ENCODE measurements at regions not wholly inside any gene's neighbourhood (a gene's known extent, or its start where the extent isn't known, plus 50 kb on each side); places are given as distances from the start of the nearest gene placed in this dataset.

DNA sequence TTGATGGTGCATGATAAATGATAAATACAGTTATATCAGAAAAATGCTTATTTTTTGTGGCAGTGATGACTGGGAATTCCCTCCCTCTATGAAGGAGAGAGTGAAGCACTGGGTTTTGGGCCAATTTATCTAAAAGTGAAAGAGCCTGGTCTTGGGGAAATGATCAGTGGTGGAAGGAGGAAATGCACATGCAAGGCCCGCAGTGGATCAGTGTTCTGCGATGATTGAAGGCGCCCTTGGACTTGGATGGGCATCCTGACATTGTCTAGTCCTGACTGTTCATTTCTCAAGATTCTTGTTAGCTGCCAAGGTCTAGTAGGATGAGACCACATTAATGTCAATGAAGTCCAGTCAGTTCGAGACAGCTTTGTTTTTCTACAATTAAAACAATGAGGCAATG is 272.0 kb upstream of the SLC35B3 start:
- H3K4me3 ChIP-seq (ENCODE audit: insufficient read depth, low read depth, low read length), result no peak overlapping the region
- no peak overlapping the region for H3K18ac ChIP-seq (ENCODE audit: low read depth, low read length)
- no peak overlapping the region for H2BK20ac ChIP-seq (ENCODE audit: low read depth, low read length)
- no peak overlapping the region for H2BK15ac ChIP-seq (ENCODE audit: low read depth, low read length)
- no peak overlapping the region for H2BK120ac ChIP-seq (ENCODE audit: low read depth, low read length)
- intact Hi-C loops (cut with micrococcal nuclease) (no loop called here), in situ Hi-C loops (cut with MboI; ENCODE audit: low sequenced_read_pairs) (no loop called here), dilution Hi-C loops (cut with HindIII; ENCODE audit: low sequenced_read_pairs, unreplicated experiment) (no loop called here)
- H2AK9ac ChIP-seq (replicated peaks; ENCODE audit: low read depth, low read length, poor library complexity), result no peak overlapping the region
- no peaks in the 10 kb centered on the region for H3K79me1 ChIP-seq (ENCODE audit: low read depth in 1 of 2, low read length in 2 of 2)
- no peaks in the 10 kb centered on the region for H3K9me1 ChIP-seq (ENCODE audit: insufficient read depth, low read length)
- no peak overlapping the region for H2AK5ac ChIP-seq (ENCODE audit: low read depth, low read length)
- H3K9ac ChIP-seq (ENCODE audit: low read depth, low read length), result no peak overlapping the region
- DNase-seq, result no peak
- H3K56ac ChIP-seq (ENCODE audit: extremely low read depth, insufficient read depth, low read length), result no peak overlapping the region
- H4K5ac ChIP-seq (ENCODE audit: low read depth, low read length), result no peak overlapping the region
- H3K9me3 ChIP-seq (ENCODE audit: control insufficient read depth, insufficient read depth, low read length), result peaks cover 16% of the 10 kb centered on the region
- H3K4me1 ChIP-seq (ENCODE audit: control insufficient read depth, insufficient read depth, low read length), result no peaks in the 10 kb centered on the region
- no peak overlapping the region for H3K4ac ChIP-seq (ENCODE audit: low read depth, low read length)
- H3K23ac ChIP-seq (ENCODE audit: low read depth, low read length), result no peak overlapping the region
- H3K27me3 ChIP-seq (ENCODE audit: control insufficient read depth, insufficient read depth, low read length), result no peaks in the 10 kb centered on the region
- no peaks in the 10 kb centered on the region for H3K36me3 ChIP-seq (ENCODE audit: control insufficient read depth, insufficient read depth, low read length)
- no peak overlapping the region for H3K14ac ChIP-seq (replicated peaks; ENCODE audit: low read depth, low read length)
- H3K4me2 ChIP-seq (ENCODE audit: low read depth, low read length), result no peak overlapping the region
- H2BK5ac ChIP-seq (ENCODE audit: low read depth, low read length, poor library complexity, severe bottlenecking), result no peak overlapping the region
- no peaks in the 10 kb centered on the region for H4K20me1 ChIP-seq (ENCODE audit: insufficient read depth, low read length)
- WGBS, 2 experiments (ENCODE audit: extremely low coverage in 2 of 2, insufficient read length in 1 of 2), result no CpG with 5 or more reads among the region's 4 CpGs
- BruUV-seq (replicated peaks), result no TSS peak
- ChIA-PET POLR2A (ENCODE audit: unreplicated experiment) (no interaction called here), CTCF (no interaction called here)
- no peak for ATAC-seq (ENCODE audit: low read depth)
- H4K91ac ChIP-seq (ENCODE audit: insufficient read depth, low read depth, low read length), result no peak overlapping the region
- no peak for TF ChIP-seq SMC3 (IDR thresholded peaks at IDR 0.05; ENCODE audit: low read depth, low read length)
- TF ChIP-seq, protein P1, sequence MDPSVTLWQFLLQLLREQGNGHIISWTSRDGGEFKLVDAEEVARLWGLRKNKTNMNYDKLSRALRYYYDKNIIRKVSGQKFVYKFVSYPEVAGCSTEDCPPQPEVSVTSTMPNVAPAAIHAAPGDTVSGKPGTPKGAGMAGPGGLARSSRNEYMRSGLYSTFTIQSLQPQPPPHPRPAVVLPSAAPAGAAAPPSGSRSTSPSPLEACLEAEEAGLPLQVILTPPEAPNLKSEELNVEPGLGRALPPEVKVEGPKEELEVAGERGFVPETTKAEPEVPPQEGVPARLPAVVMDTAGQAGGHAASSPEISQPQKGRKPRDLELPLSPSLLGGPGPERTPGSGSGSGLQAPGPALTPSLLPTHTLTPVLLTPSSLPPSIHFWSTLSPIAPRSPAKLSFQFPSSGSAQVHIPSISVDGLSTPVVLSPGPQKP (IDR thresholded peaks at IDR 0.05; ENCODE audit: borderline replicate concordance, low read depth, low read length), result no peak
- TF ChIP-seq POLR2A (IDR thresholded peaks at IDR 0.05; ENCODE audit: low read depth, low read length), result no peak
- TF ChIP-seq RFX5 (IDR thresholded peaks at IDR 0.05; ENCODE audit: low read depth, low read length), result no peak
- TF ChIP-seq, protein P2, sequence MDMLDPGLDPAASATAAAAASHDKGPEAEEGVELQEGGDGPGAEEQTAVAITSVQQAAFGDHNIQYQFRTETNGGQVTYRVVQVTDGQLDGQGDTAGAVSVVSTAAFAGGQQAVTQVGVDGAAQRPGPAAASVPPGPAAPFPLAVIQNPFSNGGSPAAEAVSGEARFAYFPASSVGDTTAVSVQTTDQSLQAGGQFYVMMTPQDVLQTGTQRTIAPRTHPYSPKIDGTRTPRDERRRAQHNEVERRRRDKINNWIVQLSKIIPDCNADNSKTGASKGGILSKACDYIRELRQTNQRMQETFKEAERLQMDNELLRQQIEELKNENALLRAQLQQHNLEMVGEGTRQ (IDR thresholded peaks at IDR 0.05; ENCODE audit: low read depth, low read length), result no peak
- no peak for TF ChIP-seq RAD21 (IDR thresholded peaks at IDR 0.05; ENCODE audit: low read length)
- no peak for TF ChIP-seq NFE2L2 (IDR thresholded peaks at IDR 0.05; ENCODE audit: low read depth, low read length)
- TF ChIP-seq BHLHE40 (IDR thresholded peaks at IDR 0.05; ENCODE audit: low read depth, low read length), result no peak
- no peak for TF ChIP-seq MXI1 (IDR thresholded peaks at IDR 0.05; ENCODE audit: borderline replicate concordance, low read depth, low read length)
- no peak overlapping the region for H4K8ac ChIP-seq (ENCODE audit: low read depth in 2 of 2, low read length in 2 of 2)
- no peak overlapping the region for H2AFZ ChIP-seq (replicated peaks; ENCODE audit: low read length, poor library complexity)
- no peak overlapping the region for H3K27ac ChIP-seq (ENCODE audit: insufficient read depth, low read length)
